ENCODE measurements at regions not wholly inside any gene's neighbourhood (a gene's known extent, or its start where the extent isn't known, plus 50 kb on each side); places are given as distances from the start of the nearest gene placed in this dataset.
"Not testable (repeated sequence)": the region's sequence is repeated elsewhere in the genome, so short reads cannot be mapped to it uniquely, and the experiment has no call there.

GRCh38 chr5:176149948-176150347 lies 88.3 kb upstream of the SIMC1 start:
- not testable (repeated sequence) for TF ChIP-seq CTCF, POLR2A (IDR thresholded peaks at IDR 0.05)
